K562 (cell line): ENCODE measurements at regions not wholly inside any gene's neighbourhood (a gene's known extent, or its start where the extent isn't known, plus 50 kb on each side); places are given as distances from the start of the nearest gene placed in this dataset.

Experiments used
- ATAC-seq: fragments of 200-7000 bp; cut with Tn5 transposase; 3 replicates; pipeline ENCODE4 v1.9.1; 2020; ENCODE audit warnings: moderate library complexity
- BruUV-seq: library from RNA; stranded (reverse); fragments of 400-500 nt; replicated peaks from 2 replicates; lab custom pipeline; 2021; lab: Mats Ljungman, UMichigan
- CTCF ChIA-PET: fragments of 300-600 bp; formaldehyde crosslinking; extraction: SDS; loops from one replicate; lab custom pipeline; 2021; ENCODE audit warnings: low intra/inter-chr PET ratio; lab: Yijun Ruan, JAX
- POLR2A ChIA-PET: fragments of 300-600, 350-650 bp; sonication (Branson Sonifier 250); formaldehyde crosslinking; extraction: SDS; loops from one replicate; lab custom pipeline; 2021; ENCODE audit warnings: antibody characterized with exemption, inconsistent platforms; lab: Yijun Ruan, JAX
- DNase-seq, 4 experiments: peaks; one replicate each; pipeline versions ENCODE4 v3.0.0 to v3.0.0-alpha.2; 2011 to 2018; ENCODE audit warnings: low spot score in 3 of 4, mixed read lengths in 3 of 4; ENCODE audit errors: extremely low read depth in 1 of 4
- FAIRE-seq: peaks from 2 replicates; lab custom pipeline; 2011; peaks lifted over from hg19 to GRCh38; lab: Jason Lieb, UNC
- H2AFZ ChIP-seq: 2 replicates; pipeline ENCODE4 v1.6.0; 2011; ENCODE audit warnings: low read depth, low read length, control low read depth, inconsistent platforms
- H3K27ac ChIP-seq: fragments of 200-600 bp; 3 replicates; pipeline ENCODE4 v1.8.0; 2011; ENCODE audit warnings: low read depth, mild to moderate bottlenecking, control low read depth, inconsistent platforms, low read length, moderate library complexity, mixed read lengths; ENCODE audit errors: extremely low read depth
- H3K27me3 ChIP-seq, 2 experiments: fragments of 300-600 bp in 1 of 2; 2 replicates in 1 of 2; 3 replicates in 1 of 2; pipeline versions ENCODE4 v1.6.0 to v1.8.0; 2011; ENCODE audit warnings: inconsistent platforms in 2 of 2, low read length in 2 of 2, mild to moderate bottlenecking in 1 of 2, mixed read lengths in 1 of 2, moderate library complexity in 1 of 2; ENCODE audit not compliant: control insufficient read depth in 2 of 2, insufficient read depth in 2 of 2
- H3K36me3 ChIP-seq: fragments of 300-600 bp; 3 replicates; pipeline ENCODE4 v1.8.0; 2011; ENCODE audit warnings: mild to moderate bottlenecking, low read length, inconsistent platforms; ENCODE audit not compliant: control insufficient read depth, insufficient read depth
- H3K4me1 ChIP-seq, 2 experiments: fragments of 200-600 bp in 1 of 2; replicated peaks in 1 of 2; 2 replicates in 1 of 2; 3 replicates in 1 of 2; pipeline versions ENCODE4 v1.5.1 to v1.8.0; 2011; ENCODE audit warnings: inconsistent platforms in 2 of 2, low read length in 2 of 2, mild to moderate bottlenecking in 1 of 2, mixed read lengths in 1 of 2, moderate library complexity in 1 of 2; ENCODE audit not compliant: control insufficient read depth in 2 of 2, insufficient read depth in 2 of 2
- H3K4me2 ChIP-seq: 2 replicates; pipeline ENCODE4 v1.6.1; 2011; ENCODE audit warnings: low read length, control low read depth, inconsistent platforms, mixed read lengths; ENCODE audit not compliant: insufficient read depth
- H3K4me3 ChIP-seq: fragments of 200-600 bp; sonication (generic), shearing (Covaris generic); 2 replicates; pipeline ENCODE4 v1.5.1; 2016; ENCODE audit warnings: control low read depth, inconsistent platforms
- H3K79me2 ChIP-seq: fragments of 200-600 bp; 3 replicates; pipeline ENCODE4 v1.8.0; 2011; ENCODE audit warnings: low read length, inconsistent platforms; ENCODE audit not compliant: control insufficient read depth, insufficient read depth
- H3K9ac ChIP-seq, 2 experiments: 2 replicates each; pipeline versions ENCODE4 v1.6.0 to v1.6.1; 2011; ENCODE audit warnings: low read depth in 2 of 2, low read length in 2 of 2, control low read depth in 1 of 2, inconsistent platforms in 1 of 2, mild to moderate bottlenecking in 1 of 2, mixed read lengths in 1 of 2; ENCODE audit not compliant: insufficient read depth in 1 of 2
- H3K9me1 ChIP-seq: one replicate; pipeline ENCODE4 v1.6.0; 2011; ENCODE audit warnings: inconsistent platforms, mild to moderate bottlenecking, low read length, moderate library complexity; ENCODE audit not compliant: control insufficient read depth, insufficient read depth
- H3K9me3 ChIP-seq: replicated peaks from 2 replicates; pipeline ENCODE4 v1.5.1; 2011; ENCODE audit warnings: low read depth, low read length, inconsistent platforms; ENCODE audit not compliant: control insufficient read depth, insufficient read depth
- H4K20me1 ChIP-seq: replicated peaks from 2 replicates; pipeline ENCODE4 v1.6.1; 2011; ENCODE audit warnings: low read length, inconsistent platforms, mixed read lengths; ENCODE audit not compliant: control insufficient read depth, insufficient read depth
- ARID2 ChIP-seq: fragments of 450-650 bp; IDR thresholded peaks from 2 replicates; pipeline ENCODE4 v1.6.1; 2017; ENCODE audit warnings: antibody characterized with exemption, mild to moderate bottlenecking
- CREBBP ChIP-seq: IDR thresholded peaks from one replicate; pipeline ENCODE4 v1.6.1; 2012; ENCODE audit warnings: low read depth, mild to moderate bottlenecking, control low read depth, inconsistent platforms, low read length
- DDX20 ChIP-seq: fragments of 450-650 bp; IDR thresholded peaks from 2 replicates; pipeline ENCODE4 v1.6.1; 2016; ENCODE audit warnings: missing genetic modification characterization, low read depth, mild to moderate bottlenecking, missing compliant biosample characterization, moderate library complexity
- ETV5 ChIP-seq: sonication (generic); formaldehyde crosslinking; IDR thresholded peaks from 2 replicates; pipeline ENCODE4 v1.4.0; 2020; ENCODE audit warnings: low read depth, mild to moderate bottlenecking, missing genetic modification reagents
- FOS ChIP-seq: IDR thresholded peaks from 3 replicates; pipeline ENCODE4 v1.6.1; 2011; ENCODE audit not compliant: insufficient read length; ENCODE audit errors: extremely low read depth
- HMG20A ChIP-seq: fragments of 450-650 bp; formaldehyde crosslinking; conservative IDR thresholded peaks from 2 replicates; pipeline ENCODE4 v1.4.0; 2020; ENCODE audit warnings: mild to moderate bottlenecking, mixed read lengths
- KAT2B ChIP-seq: IDR thresholded peaks from one replicate; pipeline ENCODE4 v1.6.1; 2012; ENCODE audit warnings: low read depth, mild to moderate bottlenecking, control low read depth, inconsistent platforms, low read length, moderate library complexity
- MEF2A ChIP-seq: IDR thresholded peaks from 2 replicates; pipeline ENCODE4 v1.6.1; 2011; ENCODE audit warnings: low read depth, mild to moderate bottlenecking, low read length, moderate library complexity; ENCODE audit not compliant: control insufficient read depth
- SRSF1 ChIP-seq: fragments of 200-400 bp; formaldehyde crosslinking; IDR thresholded peaks from 2 replicates; pipeline ENCODE4 v1.6.1; 2017; ENCODE audit warnings: mild to moderate bottlenecking, low read depth, low read length, moderate library complexity
- WGBS: fragments of 100-300 bp; shearing (Covaris generic); methylation state at CpG from one replicate; pipeline ENCODE4 v1.1.6; 2016; ENCODE audit warnings: low coverage, mixed read lengths; ENCODE audit not compliant: insufficient coverage; ENCODE audit errors: missing lambda C conversion rate; 5-methylcytosine and 5-hydroxymethylcytosine counted together
- in situ Hi-C: fragments of 300-500 bp; cut with MboI; formaldehyde crosslinking; loops from 4 replicates; pipeline ENCODE4 v1.15.0; 2018; ENCODE audit warnings: inconsistent platforms, mixed read lengths
- intact Hi-C: fragments of 100-400 bp; cut with micrococcal nuclease; formaldehyde crosslinking; loops from 2 replicates; pipeline ENCODE4 v1.14.2; 2022
- TF ChIP-seq, protein P1 (sequence below): fragments of 250-450 bp; sonication (Bioruptor Pico); IDR thresholded peaks from 2 replicates; pipeline ENCODE4 v1.9.0; 2021; ENCODE audit warnings: mild to moderate bottlenecking

DNA sequence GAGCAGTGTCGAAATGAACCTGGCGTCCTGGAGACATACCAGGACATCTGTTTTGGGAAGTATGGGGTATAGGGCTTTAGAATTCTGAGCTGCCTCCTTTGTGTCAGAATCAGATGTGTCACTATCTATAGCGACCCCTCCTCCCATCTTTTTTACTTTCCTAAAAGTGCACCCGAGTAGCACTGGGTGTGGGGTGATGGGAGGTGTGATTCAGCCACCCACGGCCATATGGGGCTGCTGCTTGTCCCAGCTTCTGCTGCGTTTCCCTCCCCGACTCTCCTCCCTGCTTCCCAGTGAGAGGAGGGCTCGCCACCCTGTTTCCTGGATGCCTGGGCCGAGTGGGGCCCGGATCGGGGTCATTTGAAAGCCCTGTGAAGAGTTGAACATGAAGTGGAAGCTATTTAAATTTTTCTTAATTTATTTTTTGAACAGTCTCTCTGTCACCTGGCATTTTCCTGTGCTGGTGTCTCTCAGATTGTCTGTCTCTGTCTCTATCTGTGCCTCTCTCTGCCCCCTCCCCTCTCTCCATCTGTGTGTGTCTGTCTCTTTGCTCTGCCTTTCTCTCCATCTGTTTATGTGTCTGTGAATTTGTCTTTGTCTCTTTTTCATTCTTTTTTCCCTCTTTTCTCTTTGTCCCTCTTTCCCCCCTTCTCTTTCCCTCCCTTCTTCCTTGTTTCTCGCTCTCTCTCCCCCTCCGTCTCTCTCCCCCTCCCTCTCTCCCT is 638.8 kb upstream of the EEF2KMT start (continued):
- no peak for TF ChIP-seq KAT2B
- TF ChIP-seq ARID2 = no peak
- TF ChIP-seq CREBBP = no peak
- TF ChIP-seq HMG20A (CRISPR knock-in tag) = no peak

DNA sequence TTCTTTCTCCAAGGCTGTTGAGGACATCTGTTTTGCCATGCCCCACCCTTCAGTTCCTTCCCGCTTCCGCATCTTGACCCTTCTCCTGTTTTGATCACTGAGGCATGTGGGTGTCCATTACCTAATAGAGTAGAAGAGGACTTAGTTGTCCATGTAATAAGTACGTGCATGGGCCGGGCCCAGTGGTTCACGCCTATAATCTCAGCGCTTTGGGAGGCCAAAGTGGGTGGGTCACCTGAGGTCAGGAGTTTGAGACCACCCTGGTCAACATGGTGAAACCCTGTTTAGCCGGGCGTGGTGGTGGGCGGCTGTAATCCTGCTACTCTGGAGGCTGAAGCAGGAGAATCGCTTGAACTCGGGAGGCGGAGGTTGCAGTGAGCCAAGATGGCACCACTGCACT is 637.8 kb upstream of the EEF2KMT start:
- CTCF ChIA-PET = no interaction called here
- Histone ChIP-seq H3K4me3 (no peak overlapping the region), H3K9me1 (no peaks in the 10 kb centered on the region), H3K9me3 (no peaks in the 10 kb centered on the region), H3K4me2 (no peak overlapping the region), H3K9ac (no peak overlapping the region), H3K27me3 (peaks cover 0 to 5% of the 10 kb centered on the region in 2 experiments; a peak in 1 of 5 replicates), H2AFZ (no peak overlapping the region), H3K27ac (no peak overlapping the region), H3K79me2 (no peaks in the 10 kb centered on the region), H4K20me1 (no peaks in the 10 kb centered on the region; the same call in 1 of the 2 replicates), H3K4me1 (no peaks in the 10 kb centered on the region; a peak in 1 of 5 replicates)
- FAIRE-seq (no peak), DNase-seq (no peak), ATAC-seq (no peak)
- in situ Hi-C loops = no loop called here
- intact Hi-C loops = no loop called here
- TF ChIP-seq ETV5 (CRISPR knock-in tag) = no peak
- TF ChIP-seq SRSF1 = no peak
- TF ChIP-seq MEF2A = no peak
- TF ChIP-seq FOS = no peak
- TF ChIP-seq, protein P1, sequence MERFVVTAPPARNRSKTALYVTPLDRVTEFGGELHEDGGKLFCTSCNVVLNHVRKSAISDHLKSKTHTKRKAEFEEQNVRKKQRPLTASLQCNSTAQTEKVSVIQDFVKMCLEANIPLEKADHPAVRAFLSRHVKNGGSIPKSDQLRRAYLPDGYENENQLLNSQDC = no peak
- no peak for TF ChIP-seq DDX20 (tag)
- TF ChIP-seq, all 486 proteins: peak for 0
- POLR2A ChIA-PET = no interaction called here
- WGBS = under 1% methylated on average over 12 of the region's 12 CpGs
- no peaks in the 10 kb centered on the region for H3K36me3 ChIP-seq
- BruUV-seq = no TSS peak
